Body of pancreas (tissue), 4 donors: ENCODE measurements at regions not wholly inside any gene's neighbourhood (a gene's known extent, or its start where the extent isn't known, plus 50 kb on each side); places are given as distances from the start of the nearest gene placed in this dataset.

Source experiments
- ATAC-seq: fragments of 150-250 bp; one replicate; pipeline ENCODE4 v1.9.1; 2016
- DNase-seq, 4 donors: peaks; one replicate each; pipeline ENCODE4 v3.0.0-alpha.2; 2019
- H3K27ac ChIP-seq, 4 donors: fragments of 200-600 bp; sonication (generic); 1 replicate in 3 of 4; 2 replicates in 1 of 4; pipeline versions ENCODE4 v1.5.1 to v1.6.1; 2016 to 2019; ENCODE audit warnings: mild to moderate bottlenecking in 1 of 4, mixed read lengths in 1 of 4, moderate library complexity in 1 of 4
- H3K27me3 ChIP-seq, 2 donors: fragments of 200-600 bp; sonication (generic); one replicate each; pipeline ENCODE4 v1.6.0; 2016; ENCODE audit warnings: mild to moderate bottlenecking in 1 of 2
- H3K36me3 ChIP-seq, 2 donors: fragments of 200-600 bp; sonication (generic); replicated peaks in 1 of 2; 2 replicates each; pipeline ENCODE4 v1.5.1; 2016; ENCODE audit warnings: low read depth in 2 of 2; ENCODE audit not compliant: insufficient read depth in 1 of 2
- H3K4me1 ChIP-seq: fragments of 200-600 bp; sonication (generic); one replicate; pipeline ENCODE4 v1.6.0; 2016
- H3K4me3 ChIP-seq, 2 donors: fragments of 200-600 bp; sonication (generic); 1 replicate in 1 of 2; 2 replicates in 1 of 2; pipeline ENCODE4 v1.5.1; 2016 to 2019
- H3K9me3 ChIP-seq, 3 donors: fragments of 200-600 bp; sonication (generic); 1 replicate in 2 of 3; 2 replicates in 1 of 3; pipeline ENCODE4 v1.5.1; 2016
- POLR2A ChIP-seq, 3 donors: fragments of 450-650 bp; IDR thresholded peaks; one replicate each; pipeline ENCODE4 v1.6.1; 2016; ENCODE audit warnings: antibody characterized with exemption in 3 of 3, mild to moderate bottlenecking in 2 of 3
- WGBS, 2 donors: methylation state at CpG; one replicate each; pipeline ENCODE4 v1.1.5; 2017; 5-methylcytosine and 5-hydroxymethylcytosine counted together
- intact Hi-C: fragments of 100-400 bp; cut with DNase I; formaldehyde crosslinking; loops from one replicate; pipeline ENCODE4 v1.15.1; 2023
- TF ChIP-seq, protein P1 (sequence below), 7 experiments: fragments of 450-650 bp in 4 of 7; fragments of 200-600 bp in 3 of 7; sonication (generic) in 3 of 7; IDR thresholded peaks; one replicate each; pipeline ENCODE4 v1.5.1; 2016 to 2019; ENCODE audit warnings: antibody characterized with exemption in 7 of 7

DNA sequence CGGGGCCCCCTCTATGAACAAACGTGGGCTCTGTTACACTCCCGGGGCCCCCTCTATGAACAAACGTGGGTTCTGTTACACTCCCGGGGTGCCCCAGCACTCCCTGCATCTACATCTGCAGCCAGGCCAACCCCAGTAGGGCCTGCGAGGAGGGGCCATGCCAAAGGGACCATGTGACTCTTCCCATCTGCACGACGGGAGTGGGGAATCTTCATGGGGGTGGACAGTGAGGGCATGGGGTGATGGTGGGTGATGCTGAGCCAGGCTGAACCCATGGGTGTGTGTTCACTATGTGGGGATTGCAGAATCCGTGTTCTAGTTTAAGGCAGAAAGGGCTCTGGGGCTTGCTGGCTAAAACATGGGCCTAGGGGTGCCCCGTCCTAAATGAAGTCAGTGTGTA is 69.9 kb upstream of the ARHGEF7 start:
- intact Hi-C loops, result loop anchor here (10.0 kb wide), 1 partner anchor 110 kb away; no protein-coding TSS in a partner anchor

DNA sequence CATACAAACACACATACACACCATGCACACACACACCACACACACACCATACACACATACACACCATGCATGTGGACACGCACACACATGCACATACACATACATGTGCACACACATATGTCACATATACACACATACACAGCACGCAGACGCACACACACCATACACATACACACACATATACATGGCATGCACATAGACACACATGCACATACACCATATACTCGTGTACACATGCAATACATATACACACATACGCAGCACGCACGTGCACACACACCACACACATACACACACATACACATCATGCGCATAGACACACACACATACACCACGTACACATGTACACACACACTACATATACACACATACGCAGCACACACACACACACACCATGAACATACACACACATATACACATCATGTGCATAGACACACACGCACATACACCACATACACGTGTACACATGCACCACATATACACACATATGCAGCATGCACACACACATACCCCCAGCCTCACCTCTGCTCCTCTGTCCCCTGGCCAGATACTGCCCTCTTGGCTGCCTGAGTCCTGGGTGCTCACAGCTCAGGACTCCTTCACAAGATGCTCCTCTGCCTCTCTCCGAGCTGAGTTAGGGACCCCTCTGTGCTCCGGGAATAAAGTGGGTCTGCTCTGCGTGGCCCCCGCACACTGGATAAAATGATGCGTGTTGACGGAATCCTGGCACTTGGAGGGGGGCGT is 70.9 kb upstream of the ARHGEF7 start:
- Histone ChIP-seq H3K27ac (no peak overlapping the region), H3K36me3 (no peaks in the 10 kb centered on the region), H3K4me3 (no peak overlapping the region), H3K9me3 (no peaks in the 10 kb centered on the region), H3K27me3 (no peaks in the 10 kb centered on the region), H3K4me1 (no peaks in the 10 kb centered on the region)
- 82 to 84% methylated on average over 19 of the region's 19 CpGs for WGBS, 2 donors
- intact Hi-C loops, result loop anchor here (10.0 kb wide), 1 partner anchor 109 kb away; no protein-coding TSS in a partner anchor
- TF ChIP-seq, protein P1, sequence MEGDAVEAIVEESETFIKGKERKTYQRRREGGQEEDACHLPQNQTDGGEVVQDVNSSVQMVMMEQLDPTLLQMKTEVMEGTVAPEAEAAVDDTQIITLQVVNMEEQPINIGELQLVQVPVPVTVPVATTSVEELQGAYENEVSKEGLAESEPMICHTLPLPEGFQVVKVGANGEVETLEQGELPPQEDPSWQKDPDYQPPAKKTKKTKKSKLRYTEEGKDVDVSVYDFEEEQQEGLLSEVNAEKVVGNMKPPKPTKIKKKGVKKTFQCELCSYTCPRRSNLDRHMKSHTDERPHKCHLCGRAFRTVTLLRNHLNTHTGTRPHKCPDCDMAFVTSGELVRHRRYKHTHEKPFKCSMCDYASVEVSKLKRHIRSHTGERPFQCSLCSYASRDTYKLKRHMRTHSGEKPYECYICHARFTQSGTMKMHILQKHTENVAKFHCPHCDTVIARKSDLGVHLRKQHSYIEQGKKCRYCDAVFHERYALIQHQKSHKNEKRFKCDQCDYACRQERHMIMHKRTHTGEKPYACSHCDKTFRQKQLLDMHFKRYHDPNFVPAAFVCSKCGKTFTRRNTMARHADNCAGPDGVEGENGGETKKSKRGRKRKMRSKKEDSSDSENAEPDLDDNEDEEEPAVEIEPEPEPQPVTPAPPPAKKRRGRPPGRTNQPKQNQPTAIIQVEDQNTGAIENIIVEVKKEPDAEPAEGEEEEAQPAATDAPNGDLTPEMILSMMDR (IDR thresholded peaks at IDR 0.05), result no peak
- TF ChIP-seq POLR2A (IDR thresholded peaks at IDR 0.05), result no peak
- ATAC-seq (no peak), DNase-seq (no peak)

More for the DNA sequence above, 69.9 kb upstream of the ARHGEF7 start:
- Histone ChIP-seq H3K27me3 (no peaks in the 10 kb centered on the region), H3K4me3 (no peak overlapping the region), H3K27ac (no peak overlapping the region), H3K36me3 (no peaks in the 10 kb centered on the region), H3K9me3 (no peaks in the 10 kb centered on the region), H3K4me1 (peaks cover 2% of the 10 kb centered on the region)
- DNase-seq (no peak), ATAC-seq (no peak)
- TF ChIP-seq, protein P1 (IDR thresholded peaks at IDR 0.05), result no peak
- no peak for TF ChIP-seq POLR2A (IDR thresholded peaks at IDR 0.05)
- WGBS, 2 donors, result 71 to 74% methylated on average over 8 to 9 of the region's 10 CpGs

DNA sequence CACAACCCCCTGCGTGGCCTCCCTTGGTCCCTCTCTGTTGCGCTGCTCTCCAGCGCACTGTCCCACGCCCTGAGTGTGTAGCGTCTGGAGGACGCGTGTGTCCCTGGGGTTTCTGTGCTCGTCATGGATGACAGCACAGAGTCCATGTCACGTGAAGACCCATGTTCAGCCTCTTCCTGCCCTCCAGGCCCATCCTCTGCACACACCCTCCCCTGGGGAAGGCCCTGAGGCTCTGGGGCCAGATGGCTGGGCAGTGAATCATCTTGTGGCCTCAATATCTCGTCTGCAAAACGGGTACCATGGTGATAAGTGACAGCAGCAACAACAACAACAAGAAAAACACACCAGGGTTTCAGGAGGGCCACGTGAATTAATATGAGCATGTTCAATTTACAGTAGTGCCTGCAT is 71.5 kb upstream of the ARHGEF7 start:
- no peak overlapping the region for H3K4me3 ChIP-seq
- TF ChIP-seq POLR2A (IDR thresholded peaks at IDR 0.05), result no peak
- TF ChIP-seq, protein P1 (IDR thresholded peaks at IDR 0.05), result no peak
- no peaks in the 10 kb centered on the region for H3K4me1 ChIP-seq
- 77 to 78% methylated on average over 12 of the region's 12 CpGs for WGBS, 2 donors
- H3K36me3 ChIP-seq, result no peaks in the 10 kb centered on the region
- no peak for ATAC-seq
- no peak overlapping the region for H3K27ac ChIP-seq
- H3K9me3 ChIP-seq, result no peaks in the 10 kb centered on the region
- no peaks in the 10 kb centered on the region for H3K27me3 ChIP-seq
- intact Hi-C loops, result loop anchor here (10.0 kb wide), 1 partner anchor 109 kb away; no protein-coding TSS in a partner anchor
- DNase-seq, result no peak

DNA sequence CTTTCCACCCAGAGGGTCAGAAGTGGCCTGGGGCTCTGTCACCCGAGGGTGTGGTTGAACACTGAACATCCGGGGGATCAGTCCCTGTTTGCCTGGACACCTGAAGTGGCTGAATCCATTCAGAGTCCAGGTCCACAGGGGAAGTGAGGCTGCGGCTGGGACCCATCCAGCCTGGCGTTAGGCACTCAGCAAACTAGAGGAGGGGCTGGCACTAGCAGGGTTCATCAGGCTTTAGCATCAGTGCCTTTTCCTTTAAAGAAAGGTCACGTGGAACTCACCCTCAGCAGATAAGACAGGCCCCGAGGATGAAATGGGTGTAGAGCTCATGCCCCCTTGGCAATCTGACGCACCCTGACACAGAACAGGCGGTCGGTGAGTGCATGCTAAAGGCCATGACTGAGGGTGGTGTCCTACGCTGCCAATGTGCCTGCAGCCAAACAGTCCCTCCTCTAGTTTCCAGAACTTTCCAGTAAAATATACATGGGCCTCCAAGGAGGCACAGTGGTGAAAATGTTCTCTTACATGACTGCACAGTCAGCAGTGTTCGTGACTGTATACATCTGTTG is 72.4 kb upstream of the ARHGEF7 start:
- intact Hi-C loops, result loop anchor here (10.0 kb wide), 1 partner anchor 108 kb away; no protein-coding TSS in a partner anchor
- Histone ChIP-seq H3K36me3 (no peaks in the 10 kb centered on the region), H3K9me3 (no peaks in the 10 kb centered on the region), H3K4me3 (no peak overlapping the region), H3K4me1 (no peaks in the 10 kb centered on the region), H3K27ac (no peak overlapping the region), H3K27me3 (no peaks in the 10 kb centered on the region)
- no peak for TF ChIP-seq POLR2A (IDR thresholded peaks at IDR 0.05)
- TF ChIP-seq, protein P1 (IDR thresholded peaks at IDR 0.05), result no peak
- DNase-seq (no peak), ATAC-seq (no peak)
- WGBS, 2 donors, result 70 to 85% methylated on average over 8 to 11 of the region's 11 CpGs
